ENCODE measurements at regions not wholly inside any gene's neighbourhood (a gene's known extent, or its start where the extent isn't known, plus 50 kb on each side); places are given as distances from the start of the nearest gene placed in this dataset.

DNA sequence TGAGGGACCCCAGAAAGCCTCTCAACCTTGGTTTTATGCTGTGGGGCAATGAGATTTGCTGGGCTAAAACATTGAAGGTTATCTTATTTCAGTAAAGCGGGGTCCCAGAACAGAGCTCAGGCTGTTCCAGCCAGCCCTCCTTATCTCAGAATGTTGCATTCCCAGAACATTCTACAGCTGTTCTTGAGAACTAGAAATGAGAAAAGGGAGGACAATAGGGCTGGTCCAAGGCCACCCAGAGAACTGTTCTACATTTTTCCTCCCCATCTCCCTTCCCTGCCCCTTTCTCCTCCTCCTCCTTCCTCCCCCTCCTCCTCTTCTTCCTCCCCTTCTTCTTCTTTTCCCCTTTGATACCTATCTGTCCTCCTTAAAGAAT lies 70.4 kb upstream of the SLC7A11 start:
- Histone ChIP-seq H2BK120ac (ENCODE audit: low read depth, low read length) (no peak overlapping the region), H2BK12ac (ENCODE audit: low read length) (no peak overlapping the region), H3K18ac (ENCODE audit: low read length) (no peak overlapping the region), H3K9me3 (replicated peaks in 1 of 2; ENCODE audit: control insufficient read depth in 2 of 2, insufficient read depth in 1 of 2, low read depth in 1 of 2, low read length in 2 of 2) (no peaks in the 10 kb centered on the region), H3K9ac (ENCODE audit: low read depth, low read length, poor library complexity) (no peak overlapping the region), H2BK15ac (ENCODE audit: low read length) (no peak overlapping the region), H3K36me3 (replicated peaks in 1 of 2; ENCODE audit: control insufficient read depth in 2 of 2, insufficient read depth in 2 of 2, low read length in 2 of 2) (no peaks in the 10 kb centered on the region), H3K14ac (ENCODE audit: low read length) (no peak overlapping the region), H2AK5ac (ENCODE audit: low read depth, low read length) (no peak overlapping the region), H4K8ac (ENCODE audit: low read depth, low read length) (no peak overlapping the region), H4K91ac (ENCODE audit: low read depth, low read length, poor library complexity) (no peak overlapping the region), H3K23ac (ENCODE audit: low read depth, low read length, poor library complexity) (no peak overlapping the region), H3K4me2 (ENCODE audit: insufficient read depth, low read length, poor library complexity, severe bottlenecking) (no peak overlapping the region), H2AFZ (ENCODE audit: low read length) (no peak overlapping the region), H3K4me1 (ENCODE audit: control insufficient read depth in 2 of 2, insufficient read depth in 1 of 2, low read depth in 1 of 2, low read length in 2 of 2) (peaks cover 3 to 10% of the 10 kb centered on the region in 2 donors), H3K4ac (ENCODE audit: low read length) (no peak overlapping the region), H3K27me3 (ENCODE audit: control insufficient read depth in 3 of 3, insufficient read depth in 3 of 3, low read depth in 1 of 3, low read length in 3 of 3) (no peaks in the 10 kb centered on the region), H2BK5ac (ENCODE audit: low read length) (no peak overlapping the region), H3K4me3 (ENCODE audit: low read length in 2 of 2) (no peak overlapping the region), H3K27ac (replicated peaks; ENCODE audit: low read length) (no peak overlapping the region), H3K79me1 (ENCODE audit: low read depth, low read length) (no peaks in the 10 kb centered on the region)
- DNase-seq (ENCODE audit: low spot score), result no peak
- no CpG with 5 or more reads among the region's 1 CpG for WGBS, 2 donors (ENCODE audit: extremely low coverage in 2 of 2, insufficient read length in 2 of 2, insufficient replicate concordance in 1 of 2)

DNA sequence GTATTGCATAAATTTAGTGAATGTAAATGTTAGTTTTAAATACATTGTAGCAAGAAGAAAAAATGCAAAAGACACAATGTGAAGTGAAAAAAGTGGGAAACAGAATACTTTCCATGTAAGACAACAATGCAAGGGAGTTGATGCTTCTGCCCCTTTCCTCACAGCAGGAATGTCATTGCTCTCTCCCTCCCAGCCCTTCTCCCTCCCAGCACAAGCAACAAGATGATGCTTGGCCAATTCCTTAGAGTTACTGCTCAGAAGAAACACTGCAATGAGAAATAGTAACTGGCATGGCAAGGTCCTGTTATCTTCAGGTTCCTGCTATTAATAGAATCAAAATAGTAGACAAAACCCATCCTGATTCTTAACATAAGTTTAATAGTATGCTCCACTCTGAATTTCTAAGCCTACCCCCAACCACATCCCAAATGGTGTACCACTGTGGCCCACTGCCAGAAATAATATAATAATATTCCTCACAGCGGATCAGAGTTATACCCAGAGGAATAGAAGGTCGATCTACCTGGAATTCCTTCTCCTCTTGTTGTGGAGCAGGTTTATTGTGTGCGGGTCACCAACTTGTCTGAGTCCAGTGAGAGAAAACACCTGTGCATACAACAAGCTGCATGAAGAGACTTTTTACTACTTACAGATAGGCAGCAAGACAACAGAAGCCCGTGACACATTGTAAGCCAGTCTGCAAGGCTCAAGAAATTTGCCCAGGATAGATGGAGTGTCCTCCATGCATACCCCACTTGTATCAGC lies 69.8 kb upstream of the SLC7A11 start:
- no CpG with 5 or more reads among the region's 4 CpGs for WGBS, 2 donors (ENCODE audit: extremely low coverage in 2 of 2, insufficient read length in 2 of 2, insufficient replicate concordance in 1 of 2)
- no peaks in the 10 kb centered on the region for H3K36me3 ChIP-seq (replicated peaks in 1 of 2; ENCODE audit: control insufficient read depth in 2 of 2, insufficient read depth in 2 of 2, low read length in 2 of 2)

DNA sequence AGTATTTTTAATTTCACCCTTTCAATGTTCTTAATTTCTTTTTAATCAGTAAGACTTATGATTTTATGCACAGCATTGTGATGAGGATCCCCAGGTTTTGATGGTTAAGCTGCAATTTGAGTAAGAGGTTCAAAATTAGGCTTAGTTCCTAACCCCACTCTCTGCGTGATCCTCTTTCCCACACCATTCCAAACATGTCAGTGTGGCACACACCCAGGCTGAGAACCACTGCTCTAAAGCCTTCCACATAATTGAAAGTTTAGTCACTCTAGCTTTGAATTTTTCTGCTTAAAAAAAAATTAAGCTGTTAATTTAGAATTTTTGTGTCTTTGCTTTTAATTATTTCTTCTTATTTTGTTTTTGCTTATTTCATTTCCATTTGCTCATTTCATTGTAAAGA lies 68.8 kb upstream of the SLC7A11 start:
- Histone ChIP-seq H2BK12ac (ENCODE audit: low read length) (no peak overlapping the region), H3K4me2 (ENCODE audit: insufficient read depth, low read length, poor library complexity, severe bottlenecking) (no peak overlapping the region), H2AK5ac (ENCODE audit: low read depth, low read length) (no peak overlapping the region), H4K8ac (ENCODE audit: low read depth, low read length) (no peak overlapping the region), H3K36me3 (replicated peaks in 1 of 2; ENCODE audit: control insufficient read depth in 2 of 2, insufficient read depth in 2 of 2, low read length in 2 of 2) (no peaks in the 10 kb centered on the region), H3K14ac (ENCODE audit: low read length) (no peak overlapping the region), H3K9me3 (replicated peaks in 1 of 2; ENCODE audit: control insufficient read depth in 2 of 2, insufficient read depth in 1 of 2, low read depth in 1 of 2, low read length in 2 of 2) (no peaks in the 10 kb centered on the region), H2BK120ac (ENCODE audit: low read depth, low read length) (no peak overlapping the region), H2BK15ac (ENCODE audit: low read length) (no peak overlapping the region), H3K27me3 (ENCODE audit: control insufficient read depth in 3 of 3, insufficient read depth in 3 of 3, low read depth in 1 of 3, low read length in 3 of 3) (no peaks in the 10 kb centered on the region), H3K4ac (ENCODE audit: low read length) (no peak overlapping the region), H3K9ac (ENCODE audit: low read depth, low read length, poor library complexity) (no peak overlapping the region), H3K18ac (ENCODE audit: low read length) (no peak overlapping the region), H3K79me1 (ENCODE audit: low read depth, low read length) (no peaks in the 10 kb centered on the region), H3K27ac (replicated peaks; ENCODE audit: low read length) (no peak overlapping the region), H3K23ac (ENCODE audit: low read depth, low read length, poor library complexity) (no peak overlapping the region), H3K4me1 (ENCODE audit: control insufficient read depth in 2 of 2, insufficient read depth in 1 of 2, low read depth in 1 of 2, low read length in 2 of 2) (peaks cover 3 to 5% of the 10 kb centered on the region in 2 donors), H2BK5ac (ENCODE audit: low read length) (no peak overlapping the region), H3K4me3 (ENCODE audit: low read length in 2 of 2) (no peak overlapping the region), H2AFZ (ENCODE audit: low read length) (no peak overlapping the region), H4K91ac (ENCODE audit: low read depth, low read length, poor library complexity) (no peak overlapping the region)
- WGBS, 2 donors (ENCODE audit: extremely low coverage in 2 of 2, insufficient read length in 2 of 2, insufficient replicate concordance in 1 of 2), result no CpG with 5 or more reads among the region's 1 CpG
- DNase-seq (ENCODE audit: low spot score), result no peak

More for the DNA sequence above, 69.8 kb upstream of the SLC7A11 start:
- no peak overlapping the region for H3K4me2 ChIP-seq (ENCODE audit: insufficient read depth, low read length, poor library complexity, severe bottlenecking)
- H2AFZ ChIP-seq (ENCODE audit: low read length), result no peak overlapping the region
- H4K8ac ChIP-seq (ENCODE audit: low read depth, low read length), result no peak overlapping the region
- no peak overlapping the region for H3K4ac ChIP-seq (ENCODE audit: low read length)
- H2BK12ac ChIP-seq (ENCODE audit: low read length), result no peak overlapping the region
- no peak overlapping the region for H2AK5ac ChIP-seq (ENCODE audit: low read depth, low read length)
- no peak for DNase-seq (ENCODE audit: low spot score)
- H3K4me1 ChIP-seq (ENCODE audit: control insufficient read depth in 2 of 2, insufficient read depth in 1 of 2, low read depth in 1 of 2, low read length in 2 of 2), result peaks cover 3 to 5% of the 10 kb centered on the region in 2 donors
- no peak overlapping the region for H2BK120ac ChIP-seq (ENCODE audit: low read depth, low read length)
- H3K79me1 ChIP-seq (ENCODE audit: low read depth, low read length), result no peaks in the 10 kb centered on the region
- H3K23ac ChIP-seq (ENCODE audit: low read depth, low read length, poor library complexity), result no peak overlapping the region
- H2BK5ac ChIP-seq (ENCODE audit: low read length), result no peak overlapping the region
- no peak overlapping the region for H4K91ac ChIP-seq (ENCODE audit: low read depth, low read length, poor library complexity)
- no peak overlapping the region for H2BK15ac ChIP-seq (ENCODE audit: low read length)
- no peak overlapping the region for H3K4me3 ChIP-seq (ENCODE audit: low read length in 2 of 2)
- H3K27me3 ChIP-seq (ENCODE audit: control insufficient read depth in 3 of 3, insufficient read depth in 3 of 3, low read depth in 1 of 3, low read length in 3 of 3), result no peaks in the 10 kb centered on the region
- H3K27ac ChIP-seq (replicated peaks; ENCODE audit: low read length), result no peak overlapping the region
- H3K9ac ChIP-seq (ENCODE audit: low read depth, low read length, poor library complexity), result no peak overlapping the region
- no peak overlapping the region for H3K14ac ChIP-seq (ENCODE audit: low read length)
- H3K18ac ChIP-seq (ENCODE audit: low read length), result no peak overlapping the region
- H3K9me3 ChIP-seq (replicated peaks in 1 of 2; ENCODE audit: control insufficient read depth in 2 of 2, insufficient read depth in 1 of 2, low read depth in 1 of 2, low read length in 2 of 2), result no peaks in the 10 kb centered on the region

- no peaks in the 10 kb centered on the region for H3K9me3 ChIP-seq (replicated peaks in 1 of 2; ENCODE audit: control insufficient read depth in 2 of 2, insufficient read depth in 1 of 2, low read depth in 1 of 2, low read length in 2 of 2)
- no peak overlapping the region for H3K4ac ChIP-seq (ENCODE audit: low read length)
- H3K36me3 ChIP-seq (replicated peaks in 1 of 2; ENCODE audit: control insufficient read depth in 2 of 2, insufficient read depth in 2 of 2, low read length in 2 of 2), result no peaks in the 10 kb centered on the region
- no peak overlapping the region for H4K8ac ChIP-seq (ENCODE audit: low read depth, low read length)
- no peaks in the 10 kb centered on the region for H3K27me3 ChIP-seq (ENCODE audit: control insufficient read depth in 3 of 3, insufficient read depth in 3 of 3, low read depth in 1 of 3, low read length in 3 of 3)
- no CpG with 5 or more reads among the region's 4 CpGs for WGBS, 2 donors (ENCODE audit: extremely low coverage in 2 of 2, insufficient read length in 2 of 2, insufficient replicate concordance in 1 of 2)
- no peak overlapping the region for H3K14ac ChIP-seq (ENCODE audit: low read length)
- H3K23ac ChIP-seq (ENCODE audit: low read depth, low read length, poor library complexity), result no peak overlapping the region
- H3K4me1 ChIP-seq (ENCODE audit: control insufficient read depth in 2 of 2, insufficient read depth in 1 of 2, low read depth in 1 of 2, low read length in 2 of 2), result peaks cover 3 to 5% of the 10 kb centered on the region in 2 donors
- no peak overlapping the region for H4K91ac ChIP-seq (ENCODE audit: low read depth, low read length, poor library complexity)
- H2BK5ac ChIP-seq (ENCODE audit: low read length), result no peak overlapping the region
- H2BK12ac ChIP-seq (ENCODE audit: low read length), result no peak overlapping the region
- no peak overlapping the region for H3K9ac ChIP-seq (ENCODE audit: low read depth, low read length, poor library complexity)
- H2AK5ac ChIP-seq (ENCODE audit: low read depth, low read length), result no peak overlapping the region
- no peak overlapping the region for H3K4me3 ChIP-seq (ENCODE audit: low read length in 2 of 2)
- no peak overlapping the region for H2BK120ac ChIP-seq (ENCODE audit: low read depth, low read length)
- H3K79me1 ChIP-seq (ENCODE audit: low read depth, low read length), result no peaks in the 10 kb centered on the region
- no peak for DNase-seq (ENCODE audit: low spot score)
- H3K4me2 ChIP-seq (ENCODE audit: insufficient read depth, low read length, poor library complexity, severe bottlenecking), result no peak overlapping the region
- no peak overlapping the region for H3K18ac ChIP-seq (ENCODE audit: low read length)
- no peak overlapping the region for H3K27ac ChIP-seq (replicated peaks; ENCODE audit: low read length)
- peak overlapping the region; percentile 6 for H2AFZ ChIP-seq (ENCODE audit: low read length)
- H2BK15ac ChIP-seq (ENCODE audit: low read length), result no peak overlapping the region
These were observed 68.3 kb upstream of the SLC7A11 start for GRCh38 chr4:138310498-138310897.

All from neuronal stem cell (in vitro differentiated cells).